ENCODE measurements at regions not wholly inside any gene's neighbourhood (a gene's known extent, or its start where the extent isn't known, plus 50 kb on each side); places are given as distances from the start of the nearest gene placed in this dataset.

DNA sequence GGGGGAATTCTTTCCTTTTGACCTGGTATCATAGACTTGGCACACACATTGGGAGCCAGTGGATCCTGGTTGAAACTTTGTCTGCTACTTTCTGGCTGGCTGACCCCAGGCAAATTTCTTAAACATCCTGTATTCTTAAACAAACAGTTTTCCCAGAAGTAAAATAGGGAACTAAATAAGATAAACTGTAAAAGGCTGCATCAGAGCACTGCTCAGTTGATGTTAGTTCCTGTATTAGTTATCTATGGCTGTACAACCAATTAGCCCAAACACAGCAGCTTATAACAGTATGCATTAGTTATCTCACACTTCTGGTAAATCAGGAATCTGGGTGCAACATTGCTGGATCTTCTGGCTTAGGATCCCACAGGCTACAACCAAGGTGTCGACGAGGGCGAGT is 73.1 kb upstream of the SLCO3A1 start:
- ATAC-seq = no peak
- intact Hi-C loops (cut with DNase I) = no loop called here
- WGBS, 2 donors = 77 to 100% methylated on average over 1 to 3 of the region's 3 CpGs

DNA sequence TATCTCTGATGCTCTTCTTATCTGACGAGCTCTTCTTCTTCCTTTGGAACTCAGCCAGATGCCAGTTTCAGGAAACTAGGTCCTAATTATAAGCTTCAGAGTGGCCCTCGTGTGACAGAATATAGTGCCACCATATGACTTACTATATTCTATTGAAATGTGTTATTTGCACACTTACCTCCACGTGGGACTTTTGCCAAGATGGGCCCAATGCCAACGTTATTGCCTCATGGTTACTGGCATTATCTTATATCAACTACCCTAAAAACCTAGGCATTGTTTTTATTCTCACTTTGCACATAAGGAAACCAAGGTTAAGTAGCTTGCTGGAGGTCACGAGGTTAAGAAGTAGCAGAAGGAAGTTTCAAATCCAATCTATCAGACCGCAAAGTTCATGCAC is 71.3 kb upstream of the SLCO3A1 start:
- no peaks in the 10 kb centered on the region for H3K9me3 ChIP-seq
- WGBS, 2 donors = 24 to 30% methylated on average over 6 of the region's 6 CpGs
- no peaks in the 10 kb centered on the region for H3K27me3 ChIP-seq
- H3K36me3 ChIP-seq (replicated peaks in 1 of 2; ENCODE audit: insufficient read depth in 1 of 2, low read depth in 2 of 2) = no peaks in the 10 kb centered on the region
- no peak overlapping the region for H3K27ac ChIP-seq
- no peak for TF ChIP-seq CTCF (IDR thresholded peaks at IDR 0.05)
- no peak for TF ChIP-seq POLR2A (IDR thresholded peaks at IDR 0.05)
- DNase-seq = peak in 3 of 4 donors; percentile 19 to 21 (median 19)
- H3K4me1 ChIP-seq = no peaks in the 10 kb centered on the region
- intact Hi-C loops (cut with DNase I) = no loop called here
- no peak for ATAC-seq
- no peak overlapping the region for H3K4me3 ChIP-seq

More for the DNA sequence above, 73.1 kb upstream of the SLCO3A1 start:
- no peak overlapping the region for H3K27ac ChIP-seq
- no peaks in the 10 kb centered on the region for H3K9me3 ChIP-seq
- no peak for DNase-seq
- H3K36me3 ChIP-seq (replicated peaks in 1 of 2; ENCODE audit: insufficient read depth in 1 of 2, low read depth in 2 of 2) = no peaks in the 10 kb centered on the region
- no peaks in the 10 kb centered on the region for H3K4me1 ChIP-seq
- H3K27me3 ChIP-seq = no peaks in the 10 kb centered on the region
- no peak for TF ChIP-seq POLR2A (IDR thresholded peaks at IDR 0.05)
- TF ChIP-seq CTCF (IDR thresholded peaks at IDR 0.05) = no peak
- no peak overlapping the region for H3K4me3 ChIP-seq

DNA sequence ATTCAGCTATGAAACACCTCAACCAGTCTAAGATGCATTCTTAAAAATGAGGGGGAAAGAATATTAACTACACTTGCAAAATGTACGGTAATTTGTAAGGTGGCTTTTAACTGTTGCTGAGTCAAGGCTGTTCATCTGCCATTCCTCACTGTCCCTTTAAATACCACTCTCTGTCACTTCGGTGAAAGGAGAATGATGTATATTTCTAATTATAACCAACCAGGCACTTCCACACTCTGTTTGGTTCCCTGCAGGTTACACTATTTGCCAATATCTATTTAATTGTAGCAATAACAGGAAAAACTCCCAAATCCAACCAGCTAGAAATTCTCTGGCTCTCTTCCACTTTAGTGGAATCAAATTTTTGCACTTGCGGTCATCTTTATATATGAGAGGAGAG is 70.5 kb upstream of the SLCO3A1 start:
- Histone ChIP-seq H3K27me3 (no peaks in the 10 kb centered on the region), H3K27ac (no peak overlapping the region), H3K4me1 (no peaks in the 10 kb centered on the region), H3K4me3 (no peak overlapping the region), H3K36me3 (replicated peaks in 1 of 2; ENCODE audit: insufficient read depth in 1 of 2, low read depth in 2 of 2) (no peaks in the 10 kb centered on the region), H3K9me3 (no peaks in the 10 kb centered on the region)
- TF ChIP-seq POLR2A (IDR thresholded peaks at IDR 0.05) = no peak
- no peak for TF ChIP-seq CTCF (IDR thresholded peaks at IDR 0.05)
- intact Hi-C loops (cut with DNase I) = no loop called here
- DNase-seq (no peak), ATAC-seq (no peak)
- WGBS, 2 donors = 56 to 59% methylated on average over 3 of the region's 3 CpGs

GRCh38 chr15:91783451-91783850 is 70.1 kb upstream of the SLCO3A1 start:
- Histone ChIP-seq H3K27me3 (no peaks in the 10 kb centered on the region), H3K9me3 (no peaks in the 10 kb centered on the region), H3K27ac (no peak overlapping the region), H3K36me3 (replicated peaks in 1 of 2; ENCODE audit: insufficient read depth in 1 of 2, low read depth in 2 of 2) (no peaks in the 10 kb centered on the region), H3K4me3 (no peak overlapping the region), H3K4me1 (no peaks in the 10 kb centered on the region)
- intact Hi-C loops (cut with DNase I) = no loop called here
- no peak for ATAC-seq
- TF ChIP-seq POLR2A (IDR thresholded peaks at IDR 0.05) (no peak), CTCF (IDR thresholded peaks at IDR 0.05) (no peak)
- no peak for DNase-seq

DNA sequence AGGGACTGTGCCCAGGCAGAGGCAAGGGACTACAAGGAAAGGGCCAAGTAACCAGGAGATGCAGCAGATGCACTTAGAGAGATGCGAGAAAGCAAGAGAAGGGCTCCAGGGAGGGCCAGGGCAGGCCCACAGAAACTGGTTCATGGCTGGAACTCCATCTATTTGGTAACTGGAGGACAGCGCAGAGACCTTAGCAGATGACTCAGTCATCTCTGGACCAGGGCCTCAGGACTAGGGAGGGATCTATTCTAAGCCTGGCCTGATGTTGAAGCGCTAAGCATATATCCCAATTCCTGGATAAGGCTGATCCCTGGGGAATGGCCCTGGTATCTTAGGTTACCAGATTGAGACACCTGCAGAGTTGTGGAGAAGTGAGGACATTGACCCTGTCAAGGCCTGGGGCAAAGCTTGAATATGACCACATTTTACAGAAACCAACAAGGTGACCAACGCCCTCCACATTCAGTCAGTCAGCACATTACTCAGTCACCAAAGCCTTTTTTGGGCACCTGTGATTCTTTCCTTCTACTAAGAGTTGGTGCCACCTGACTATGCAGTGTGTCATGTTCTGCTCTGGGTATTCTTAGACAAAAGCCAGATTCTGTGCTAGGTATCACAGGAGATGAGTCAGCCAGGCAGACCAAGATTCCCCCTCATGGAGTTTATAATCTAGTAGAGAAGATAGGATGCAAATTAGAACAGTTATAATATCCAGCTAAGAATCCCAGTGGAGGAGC is 68.4 kb upstream of the SLCO3A1 start:
- no peak overlapping the region for H3K4me3 ChIP-seq
- no peak overlapping the region for H3K27ac ChIP-seq
- H3K36me3 ChIP-seq (replicated peaks in 1 of 2; ENCODE audit: insufficient read depth in 1 of 2, low read depth in 2 of 2) = no peaks in the 10 kb centered on the region
- ATAC-seq (no peak), DNase-seq (no peak)
- intact Hi-C loops (cut with DNase I) = no loop called here
- WGBS, 2 donors = 77 to 81% methylated on average over 2 to 4 of the region's 4 CpGs
- no peaks in the 10 kb centered on the region for H3K9me3 ChIP-seq
- no peak for TF ChIP-seq CTCF (IDR thresholded peaks at IDR 0.05)
- TF ChIP-seq POLR2A (IDR thresholded peaks at IDR 0.05) = no peak
- no peaks in the 10 kb centered on the region for H3K27me3 ChIP-seq
- no peaks in the 10 kb centered on the region for H3K4me1 ChIP-seq

Data from body of pancreas (tissue), 4 donors.